HCT116 (cell line): ENCODE measurements at regions not wholly inside any gene's neighbourhood (a gene's known extent, or its start where the extent isn't known, plus 50 kb on each side); places are given as distances from the start of the nearest gene placed in this dataset.

Experiments used
- ATAC-seq: fragments of 200-7000 bp; cut with Tn5 transposase; 2 replicates; pipeline ENCODE4 v1.9.1; 2020; ENCODE audit warnings: mild to moderate bottlenecking, moderate library complexity
- BruUV-seq: library from RNA; stranded (reverse); fragments of 400-500 nt; replicated peaks from 2 replicates; lab custom pipeline; 2021; lab: Mats Ljungman, UMichigan
- CTCF ChIA-PET: fragments of 300-600 bp; sonication (Branson Sonifier 250); formaldehyde crosslinking; loops from one replicate; lab custom pipeline; 2021; ENCODE audit warnings: antibody characterized with exemption; lab: Charles Lee
- POLR2A ChIA-PET: fragments of 300-600, 350-600 bp; sonication (Branson Sonifier 250); formaldehyde crosslinking; loops from one replicate; lab custom pipeline; 2021; ENCODE audit warnings: antibody characterized with exemption; lab: Charles Lee
- RAD21 ChIA-PET, 2 experiments: fragments of 300-600 bp; sonication (Branson Sonifier 250); formaldehyde crosslinking; loops; one replicate each; lab custom pipeline; 2023; ENCODE audit warnings: low total read pairs in 2 of 2; ENCODE audit not compliant: uncharacterized antibody in 2 of 2, unreplicated experiment in 2 of 2, low non-redundant PET in 1 of 2; lab: Charles Lee
- DNase-seq: peaks from one replicate; pipeline ENCODE4 v3.0.0-alpha.2; 2010; ENCODE audit warnings: low read depth, low spot score
- H2AFZ ChIP-seq: fragments of 200-600 bp; shearing (Covaris generic), sonication (generic); 2 replicates; pipeline ENCODE4 v1.6.1; 2017; ENCODE audit warnings: low read depth, mixed run types, mixed read lengths, antibody characterized with exemption, low read length; ENCODE audit not compliant: poor library complexity, severe bottlenecking
- H3K27ac ChIP-seq: 2 replicates; pipeline ENCODE4 v1.5.1; 2012; ENCODE audit warnings: low read depth, low read length
- H3K27me3 ChIP-seq: fragments of 200-600 bp; sonication (generic); 2 replicates; pipeline ENCODE4 v1.6.1; 2016; ENCODE audit warnings: mixed run types, low read length, mixed read lengths; ENCODE audit not compliant: insufficient read depth
- H3K36me3 ChIP-seq, 2 experiments: fragments of 200-500 bp in 1 of 2; fragments of 200-600 bp in 1 of 2; sonication (Bioruptor generic) in 1 of 2; sonication (generic) in 1 of 2; 2 replicates each; pipeline versions ENCODE4 v1.5.1 to v1.6.1; 2014 to 2016; ENCODE audit warnings: low read length in 2 of 2, inconsistent platforms in 1 of 2, mixed read lengths in 1 of 2, mixed run types in 1 of 2; ENCODE audit not compliant: insufficient read depth in 2 of 2, control insufficient read depth in 1 of 2
- H3K4me1 ChIP-seq, 2 experiments: fragments of 200-600 bp in 1 of 2; sonication (generic) in 1 of 2; 2 replicates each; pipeline versions ENCODE4 v1.5.1 to v1.6.1; 2012 to 2017; ENCODE audit warnings: low read length in 2 of 2, inconsistent platforms in 1 of 2, mild to moderate bottlenecking in 1 of 2, mixed read lengths in 1 of 2, mixed run types in 1 of 2, moderate library complexity in 1 of 2; ENCODE audit not compliant: insufficient read depth in 2 of 2, control insufficient read depth in 1 of 2
- H3K4me2 ChIP-seq: fragments of 200-600 bp; sonication (generic); 2 replicates; pipeline ENCODE4 v1.6.1; 2017; ENCODE audit warnings: mixed run types, low read length, mixed read lengths
- H3K4me3 ChIP-seq, 2 experiments: fragments of 200-600 bp in 1 of 2; sonication (generic) in 1 of 2; replicated peaks in 1 of 2; 2 replicates each; pipeline ENCODE4 v1.5.1; 2011 to 2016; ENCODE audit warnings: low read length in 2 of 2, control low read depth in 1 of 2, low read depth in 1 of 2, mild to moderate bottlenecking in 1 of 2, mixed read lengths in 1 of 2, mixed run types in 1 of 2
- H3K79me2 ChIP-seq: fragments of 200-600 bp; sonication (generic); 2 replicates; pipeline ENCODE4 v1.6.1; 2017; ENCODE audit warnings: mild to moderate bottlenecking, mixed run types, low read length, moderate library complexity, mixed read lengths; ENCODE audit not compliant: insufficient read depth
- H3K9ac ChIP-seq: fragments of 200-600 bp; sonication (generic); 2 replicates; pipeline ENCODE4 v1.6.1; 2016; ENCODE audit warnings: low read length, mixed read lengths
- H3K9me2 ChIP-seq: fragments of 200-600 bp; sonication (generic), shearing (Covaris generic); 2 replicates; pipeline ENCODE4 v1.6.1; 2017; ENCODE audit warnings: mixed run types, mild to moderate bottlenecking, moderate library complexity; ENCODE audit not compliant: insufficient read depth
- H3K9me3 ChIP-seq, 2 experiments: fragments of 200-500 bp in 1 of 2; fragments of 200-600 bp in 1 of 2; sonication (Bioruptor generic) in 1 of 2; sonication (generic) in 1 of 2; 2 replicates each; pipeline ENCODE4 v1.6.1; 2014 to 2017; ENCODE audit warnings: low read length in 2 of 2, mixed read lengths in 2 of 2, inconsistent platforms in 1 of 2, low read depth in 1 of 2, mild to moderate bottlenecking in 1 of 2, mixed run types in 1 of 2, moderate library complexity in 1 of 2; ENCODE audit not compliant: control insufficient read depth in 1 of 2, insufficient read depth in 1 of 2
- H4K20me1 ChIP-seq: fragments of 200-600 bp; sonication (generic), shearing (Covaris generic); 2 replicates; pipeline ENCODE4 v1.6.1; 2017; ENCODE audit warnings: mixed run types, mild to moderate bottlenecking, moderate library complexity; ENCODE audit not compliant: insufficient read depth
- CBX3 ChIP-seq: IDR thresholded peaks from 2 replicates; pipeline ENCODE4 v1.6.1; 2012; ENCODE audit warnings: low read depth
- ELF1 ChIP-seq: IDR thresholded peaks from 2 replicates; pipeline ENCODE4 v1.6.1; 2012; ENCODE audit warnings: low read depth, borderline replicate concordance
- EZH2phosphoT487 ChIP-seq: fragments of 200-600 bp; IDR thresholded peaks from 2 replicates; pipeline ENCODE4 v1.6.1; 2018; ENCODE audit warnings: antibody characterized with exemption, borderline replicate concordance
- JUND ChIP-seq: IDR thresholded peaks from 2 replicates; pipeline ENCODE4 v1.6.1; 2012
- POLR2AphosphoS5 ChIP-seq: IDR thresholded peaks from 2 replicates; pipeline ENCODE4 v1.6.1; 2011; ENCODE audit warnings: mild to moderate bottlenecking, low read depth, low read length, moderate library complexity
- SP1 ChIP-seq: IDR thresholded peaks from 2 replicates; pipeline ENCODE4 v1.6.1; 2012; ENCODE audit warnings: low read depth
- TCF7L2 ChIP-seq: IDR thresholded peaks from 2 replicates; pipeline ENCODE4 v1.7.0; 2011; ENCODE audit warnings: borderline replicate concordance, inconsistent platforms; ENCODE audit not compliant: insufficient read depth, insufficient read length; ENCODE audit errors: extremely low read depth
- YY1 ChIP-seq: IDR thresholded peaks from 2 replicates; pipeline ENCODE4 v1.6.1; 2011; ENCODE audit warnings: low read length, low read depth, moderate library complexity, mild to moderate bottlenecking; ENCODE audit not compliant: insufficient replicate concordance; ENCODE audit errors: extremely low read depth
- ZFX ChIP-seq: fragments of 450-650 bp; IDR thresholded peaks from 2 replicates; pipeline ENCODE4 v1.6.1; 2017
- intact Hi-C: fragments of 100-400 bp; cut with micrococcal nuclease; formaldehyde crosslinking; loops from 2 replicates; pipeline ENCODE4 v1.10.0; 2022

DNA sequence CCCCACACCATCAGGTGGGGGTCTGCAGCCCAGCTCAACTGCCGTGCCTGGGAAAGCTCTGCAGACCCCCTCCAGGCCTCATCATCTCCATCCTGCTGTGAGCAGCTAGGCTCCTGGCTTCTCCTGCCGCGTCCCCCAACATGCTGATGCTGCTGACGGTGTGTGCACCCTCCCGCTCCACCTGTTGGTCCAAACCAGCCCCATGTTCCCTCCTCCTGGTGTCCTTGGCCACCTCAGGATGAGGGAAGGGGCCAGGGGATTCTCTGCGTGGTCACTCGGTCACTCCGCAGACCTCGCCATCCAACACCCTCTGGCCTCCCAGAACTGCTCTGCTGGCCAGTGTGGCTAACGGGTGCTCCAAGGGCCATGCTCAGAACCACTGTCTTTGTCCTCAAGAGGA, 368.6 kb downstream of the FOXL1 start:
- ChIA-PET RAD21 (no interaction called here), CTCF (no interaction called here), POLR2A (no interaction called here)
- Histone ChIP-seq H3K4me3 (no peak overlapping the region), H2AFZ (no peak overlapping the region), H3K36me3 (no peaks in the 10 kb centered on the region), H3K79me2 (no peaks in the 10 kb centered on the region), H3K4me1 (peaks cover 19 to 23% of the 10 kb centered on the region in 2 experiments), H4K20me1 (no peaks in the 10 kb centered on the region), H3K27ac (no peak overlapping the region), H3K27me3 (no peaks in the 10 kb centered on the region), H3K4me2 (peak overlapping the region; percentile 61), H3K9me2 (no peaks in the 10 kb centered on the region), H3K9me3 (no peaks in the 10 kb centered on the region), H3K9ac (no peak overlapping the region)
- TF ChIP-seq EZH2phosphoT487 (no peak), JUND (no peak)
- intact Hi-C loops = no loop called here
- DNase-seq (no peak), ATAC-seq (no peak)
- no TSS peak for BruUV-seq

DNA sequence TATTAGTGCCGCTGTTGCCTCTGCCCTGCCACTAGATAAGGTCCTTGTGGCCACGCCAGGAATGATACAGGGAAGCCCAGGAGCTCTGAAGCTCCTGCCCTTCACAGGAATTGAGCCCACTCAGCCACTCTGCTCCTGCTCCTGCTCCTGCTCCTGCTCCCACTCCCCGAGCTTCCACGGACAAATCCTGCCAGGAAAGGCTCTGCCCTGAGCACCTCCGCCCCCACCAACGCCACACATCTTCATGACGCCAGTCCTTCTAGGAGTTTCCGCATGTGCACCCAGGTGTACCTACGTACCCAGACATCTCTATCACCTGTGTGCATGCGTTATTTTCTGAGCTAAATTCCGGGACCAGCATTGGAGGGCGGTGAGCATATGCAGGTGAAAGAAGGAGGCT, 369.1 kb downstream of the C16orf95 start:
- DNase-seq = no peak
- peaks cover 25 to 34% of the 10 kb centered on the region in 2 experiments for H3K4me1 ChIP-seq
- no TSS peak for BruUV-seq
- ChIA-PET POLR2A (no interaction called here), RAD21 (interaction anchor here in 1 of 2 experiments (0.5 kb wide), 1 partner anchor 55 kb away, joined by 3 read pairs; no protein-coding TSS in a partner anchor), CTCF (no interaction called here)
- no peak overlapping the region for H3K4me3 ChIP-seq
- H3K27me3 ChIP-seq = no peaks in the 10 kb centered on the region
- no peak overlapping the region for H2AFZ ChIP-seq
- H3K4me2 ChIP-seq = no peak overlapping the region
- no peaks in the 10 kb centered on the region for H3K36me3 ChIP-seq
- H3K79me2 ChIP-seq = no peaks in the 10 kb centered on the region
- intact Hi-C loops = no loop called here
- no peaks in the 10 kb centered on the region for H3K9me2 ChIP-seq
- no peak overlapping the region for H3K9ac ChIP-seq
- no peak for ATAC-seq
- no peaks in the 10 kb centered on the region for H4K20me1 ChIP-seq
- H3K9me3 ChIP-seq = peaks cover 0 to 2% of the 10 kb centered on the region in 2 experiments; a peak in 1 of 4 replicates
- H3K27ac ChIP-seq = no peak overlapping the region
- no peak for TF ChIP-seq CBX3
- no peak for TF ChIP-seq JUND
- no peak for TF ChIP-seq SP1
- TF ChIP-seq TCF7L2 = no peak
- no peak for TF ChIP-seq YY1
- no peak for TF ChIP-seq ZFX
- TF ChIP-seq POLR2AphosphoS5 = no peak
- TF ChIP-seq ELF1 = no peak
- TF ChIP-seq, all 23 proteins: peak for 0
